ENCODE measurements at regions not wholly inside any gene's neighbourhood (a gene's known extent, or its start where the extent isn't known, plus 50 kb on each side); places are given as distances from the start of the nearest gene placed in this dataset.

- intact Hi-C loops (cut with DNase I), result no loop called here
- no peaks in the 10 kb centered on the region for H3K27me3 ChIP-seq
- H3K36me3 ChIP-seq, result no peaks in the 10 kb centered on the region
- TF ChIP-seq CTCF (IDR thresholded peaks at IDR 0.05), result no peak
- TF ChIP-seq EP300 (IDR thresholded peaks at IDR 0.05), result no peak
- TF ChIP-seq POLR2A (IDR thresholded peaks at IDR 0.05), result no peak
- no peak for TF ChIP-seq POLR2AphosphoS5 (IDR thresholded peaks at IDR 0.05)
- peaks cover 0 to 20% (median 7%) of the 10 kb centered on the region in 4 donors for H3K4me1 ChIP-seq
- 65 to 69% methylated on average over 2 of the region's 2 CpGs for WGBS, 2 donors
- H3K27ac ChIP-seq, result no peak overlapping the region
- H3K4me3 ChIP-seq, result no peak overlapping the region
- DNase-seq, result no peak
- no peaks in the 10 kb centered on the region for H3K9me3 ChIP-seq
Measured at GRCh38 chr9:13378154-13378553, 98.7 kb upstream of the MPDZ start.

GRCh38 chr9:13377171-13377925, 97.9 kb upstream of the MPDZ start:
- Histone ChIP-seq H3K4me3 (no peak overlapping the region), H3K27ac (no peak overlapping the region), H3K36me3 (no peaks in the 10 kb centered on the region), H3K27me3 (no peaks in the 10 kb centered on the region), H3K4me1 (peaks cover 0 to 20% (median 7%) of the 10 kb centered on the region in 4 donors), H3K9me3 (no peaks in the 10 kb centered on the region)
- DNase-seq, result no peak
- TF ChIP-seq POLR2A (IDR thresholded peaks at IDR 0.05) (no peak), EP300 (IDR thresholded peaks at IDR 0.05) (no peak), POLR2AphosphoS5 (IDR thresholded peaks at IDR 0.05) (no peak), CTCF (IDR thresholded peaks at IDR 0.05) (no peak)
- 25 to 56% methylated on average over 3 of the region's 3 CpGs for WGBS, 2 donors
- intact Hi-C loops (cut with DNase I), result no loop called here

GRCh38 chr9:13372510-13372909, 93.0 kb upstream of the MPDZ start:
- Histone ChIP-seq H3K27me3 (no peaks in the 10 kb centered on the region), H3K4me1 (peaks cover 0 to 9% (median 0%) of the 10 kb centered on the region in 4 donors), H3K27ac (no peak overlapping the region), H3K9me3 (no peaks in the 10 kb centered on the region), H3K36me3 (no peaks in the 10 kb centered on the region), H3K4me3 (no peak overlapping the region)
- TF ChIP-seq EP300 (IDR thresholded peaks at IDR 0.05), result no peak
- no peak for TF ChIP-seq POLR2A (IDR thresholded peaks at IDR 0.05)
- TF ChIP-seq CTCF (IDR thresholded peaks at IDR 0.05), result no peak
- no peak for TF ChIP-seq POLR2AphosphoS5 (IDR thresholded peaks at IDR 0.05)
- intact Hi-C loops (cut with DNase I), result no loop called here
- DNase-seq, result no peak
- WGBS, 2 donors, result 37 to 50% methylated on average over 1 of the region's 1 CpG

GRCh38 chr9:13369431-13369830, 89.9 kb upstream of the MPDZ start:
- peaks cover 0 to 5% (median 0%) of the 10 kb centered on the region in 4 donors for H3K4me1 ChIP-seq
- WGBS, 2 donors, result 35 to 68% methylated on average over 4 of the region's 4 CpGs

More at GRCh38 chr9:13369431-13369830, 89.9 kb upstream of the MPDZ start:
- H3K9me3 ChIP-seq, result no peaks in the 10 kb centered on the region
- no peaks in the 10 kb centered on the region for H3K27me3 ChIP-seq
- no peak for DNase-seq
- no peak overlapping the region for H3K27ac ChIP-seq
- no peaks in the 10 kb centered on the region for H3K36me3 ChIP-seq
- H3K4me3 ChIP-seq, result no peak overlapping the region
- TF ChIP-seq POLR2A (IDR thresholded peaks at IDR 0.05) (no peak), POLR2AphosphoS5 (IDR thresholded peaks at IDR 0.05) (no peak), EP300 (IDR thresholded peaks at IDR 0.05) (no peak), CTCF (IDR thresholded peaks at IDR 0.05) (no peak)
- intact Hi-C loops (cut with DNase I), result no loop called here

Measured in sigmoid colon (tissue), 6 donors.